ENCODE measurements at regions not wholly inside any gene's neighbourhood (a gene's known extent, or its start where the extent isn't known, plus 50 kb on each side); places are given as distances from the start of the nearest gene placed in this dataset.

DNA sequence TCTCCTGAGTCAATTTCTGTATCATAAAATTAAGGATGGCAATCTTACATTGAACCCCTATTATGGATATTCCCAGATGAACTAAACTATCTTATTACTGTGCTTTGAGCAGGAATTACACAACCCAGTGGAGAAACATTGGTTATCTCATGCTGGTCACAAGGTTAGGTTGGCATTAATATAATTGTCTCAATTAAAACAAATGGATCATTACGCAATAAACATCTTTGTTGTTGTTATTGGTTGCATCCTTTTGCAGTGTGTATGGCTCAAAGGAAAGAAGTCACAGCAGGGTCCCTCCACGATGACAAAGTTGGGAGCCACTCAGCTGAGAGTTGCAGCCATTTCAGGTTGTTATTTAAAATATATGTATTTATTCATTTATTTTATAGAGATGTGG lies 297.0 kb upstream of the KLF4 start:
- Mint-ChIP-seq H3K4me1 (ENCODE audit: unreplicated experiment) (peaks cover 8% of the 10 kb centered on the region), H3K4me3 (ENCODE audit: unreplicated experiment) (no peak overlapping the region), H3K27me3 (ENCODE audit: unreplicated experiment) (peaks cover 13% of the 10 kb centered on the region), H3K36me3 (ENCODE audit: unreplicated experiment) (no peaks in the 10 kb centered on the region), H3K27ac (ENCODE audit: unreplicated experiment) (no peak overlapping the region), H3K9me3 (ENCODE audit: unreplicated experiment) (no peaks in the 10 kb centered on the region)
- TF ChIP-seq, protein P1, sequence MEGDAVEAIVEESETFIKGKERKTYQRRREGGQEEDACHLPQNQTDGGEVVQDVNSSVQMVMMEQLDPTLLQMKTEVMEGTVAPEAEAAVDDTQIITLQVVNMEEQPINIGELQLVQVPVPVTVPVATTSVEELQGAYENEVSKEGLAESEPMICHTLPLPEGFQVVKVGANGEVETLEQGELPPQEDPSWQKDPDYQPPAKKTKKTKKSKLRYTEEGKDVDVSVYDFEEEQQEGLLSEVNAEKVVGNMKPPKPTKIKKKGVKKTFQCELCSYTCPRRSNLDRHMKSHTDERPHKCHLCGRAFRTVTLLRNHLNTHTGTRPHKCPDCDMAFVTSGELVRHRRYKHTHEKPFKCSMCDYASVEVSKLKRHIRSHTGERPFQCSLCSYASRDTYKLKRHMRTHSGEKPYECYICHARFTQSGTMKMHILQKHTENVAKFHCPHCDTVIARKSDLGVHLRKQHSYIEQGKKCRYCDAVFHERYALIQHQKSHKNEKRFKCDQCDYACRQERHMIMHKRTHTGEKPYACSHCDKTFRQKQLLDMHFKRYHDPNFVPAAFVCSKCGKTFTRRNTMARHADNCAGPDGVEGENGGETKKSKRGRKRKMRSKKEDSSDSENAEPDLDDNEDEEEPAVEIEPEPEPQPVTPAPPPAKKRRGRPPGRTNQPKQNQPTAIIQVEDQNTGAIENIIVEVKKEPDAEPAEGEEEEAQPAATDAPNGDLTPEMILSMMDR (IDR thresholded peaks at IDR 0.05), result no peak
- no peak for DNase-seq (ENCODE audit: extremely low spot score, unreplicated experiment)

DNA sequence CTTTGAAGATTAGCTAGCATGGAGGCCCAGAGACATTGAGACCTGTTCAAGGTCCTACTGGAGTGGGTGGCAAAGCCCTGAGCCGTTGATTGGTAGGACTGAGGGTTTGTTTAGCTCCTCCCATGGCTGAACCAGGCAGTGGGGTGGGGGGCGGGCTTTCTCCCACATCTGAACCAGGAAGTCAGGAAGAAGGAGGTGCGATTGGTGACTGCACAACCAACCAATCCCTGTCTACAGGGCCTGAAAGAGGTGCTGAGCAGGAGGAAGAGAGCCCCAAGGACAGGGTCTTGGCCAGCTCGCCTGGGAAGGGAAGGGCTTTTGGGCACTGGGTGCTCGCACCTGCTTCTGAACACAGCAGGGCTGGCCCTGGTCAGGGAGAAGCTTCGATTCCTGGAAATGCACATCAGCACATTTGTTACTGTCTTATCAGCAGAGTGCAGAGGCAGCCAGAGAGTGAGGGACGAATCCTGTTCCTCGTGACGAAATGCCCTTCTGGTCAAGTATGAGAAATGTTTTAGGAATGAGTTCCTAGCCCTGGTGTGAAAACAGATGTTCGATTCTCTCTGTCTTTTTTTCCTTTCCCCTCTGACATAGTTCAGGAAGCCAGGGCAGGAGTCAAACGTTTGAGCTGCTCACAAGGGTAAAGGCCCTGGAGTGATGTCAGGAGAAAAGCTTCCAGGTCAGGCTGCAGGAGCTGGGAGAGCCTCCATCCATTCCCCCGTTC lies 294.8 kb upstream of the KLF4 start:
- H3K27me3 Mint-ChIP-seq (ENCODE audit: unreplicated experiment), result peaks cover 9% of the 10 kb centered on the region
- H3K36me3 Mint-ChIP-seq (ENCODE audit: unreplicated experiment), result no peaks in the 10 kb centered on the region
- TF ChIP-seq, protein P1 (IDR thresholded peaks at IDR 0.05), result no peak
- no peak overlapping the region for H3K4me3 Mint-ChIP-seq (ENCODE audit: unreplicated experiment)
- H3K27ac Mint-ChIP-seq (ENCODE audit: unreplicated experiment), result no peak overlapping the region
- H3K4me1 Mint-ChIP-seq (ENCODE audit: unreplicated experiment), result peaks cover 8% of the 10 kb centered on the region
- H3K9me3 Mint-ChIP-seq (ENCODE audit: unreplicated experiment), result no peaks in the 10 kb centered on the region
- no peak for DNase-seq (ENCODE audit: extremely low spot score, unreplicated experiment)

DNA sequence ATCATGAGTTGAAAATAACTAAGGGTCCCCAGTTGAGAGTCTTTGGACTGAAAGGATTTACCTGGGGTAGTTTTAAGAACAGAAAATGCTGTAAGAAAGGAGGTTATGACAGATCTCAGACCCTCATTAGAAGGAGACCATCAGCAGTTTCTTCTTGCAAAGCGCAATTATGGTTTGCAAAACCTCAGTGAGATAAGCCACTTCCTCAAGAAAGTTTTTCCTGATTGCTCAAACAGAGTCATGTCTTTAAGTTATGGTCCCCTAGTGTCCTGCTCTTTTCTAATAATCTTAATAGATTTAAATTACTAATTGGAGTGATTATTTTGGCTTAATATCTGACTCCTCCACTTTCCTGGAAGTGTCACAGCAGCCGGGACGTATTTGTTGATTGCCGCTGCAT lies 293.2 kb upstream of the KLF4 start:
- H3K27ac Mint-ChIP-seq (ENCODE audit: unreplicated experiment), result no peak overlapping the region
- no peaks in the 10 kb centered on the region for H3K9me3 Mint-ChIP-seq (ENCODE audit: unreplicated experiment)
- no peaks in the 10 kb centered on the region for H3K36me3 Mint-ChIP-seq (ENCODE audit: unreplicated experiment)
- H3K27me3 Mint-ChIP-seq (ENCODE audit: unreplicated experiment), result peaks cover 11% of the 10 kb centered on the region
- DNase-seq (ENCODE audit: extremely low spot score, unreplicated experiment), result no peak
- no peak overlapping the region for H3K4me3 Mint-ChIP-seq (ENCODE audit: unreplicated experiment)
- TF ChIP-seq, protein P1 (IDR thresholded peaks at IDR 0.05), result no peak
- H3K4me1 Mint-ChIP-seq (ENCODE audit: unreplicated experiment), result peaks cover 8% of the 10 kb centered on the region

DNA sequence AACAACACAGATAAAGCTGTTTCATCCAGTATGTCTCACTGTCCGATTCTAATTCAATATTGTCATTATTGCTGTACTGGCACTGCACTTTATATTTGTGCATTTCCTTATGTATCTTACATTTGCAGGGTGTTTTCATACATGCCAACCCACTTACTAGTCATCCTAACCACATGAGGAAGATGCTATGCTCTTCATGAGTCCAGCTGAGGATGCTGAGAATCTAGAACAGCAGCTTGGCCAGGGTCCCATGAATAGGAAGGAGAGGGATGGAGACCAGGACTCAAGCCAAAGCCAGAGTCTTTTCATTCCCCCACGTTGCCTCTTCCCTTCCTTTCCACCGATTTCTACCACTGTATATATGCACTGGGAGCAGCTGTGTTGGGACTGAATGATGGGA lies 292.8 kb upstream of the KLF4 start:
- Mint-ChIP-seq H3K27me3 (ENCODE audit: unreplicated experiment) (peaks cover 11% of the 10 kb centered on the region), H3K27ac (ENCODE audit: unreplicated experiment) (no peak overlapping the region), H3K4me3 (ENCODE audit: unreplicated experiment) (no peak overlapping the region), H3K4me1 (ENCODE audit: unreplicated experiment) (peaks cover 8% of the 10 kb centered on the region), H3K36me3 (ENCODE audit: unreplicated experiment) (no peaks in the 10 kb centered on the region), H3K9me3 (ENCODE audit: unreplicated experiment) (no peaks in the 10 kb centered on the region)
- TF ChIP-seq, protein P1 (IDR thresholded peaks at IDR 0.05), result no peak
- DNase-seq (ENCODE audit: extremely low spot score, unreplicated experiment), result no peak

DNA sequence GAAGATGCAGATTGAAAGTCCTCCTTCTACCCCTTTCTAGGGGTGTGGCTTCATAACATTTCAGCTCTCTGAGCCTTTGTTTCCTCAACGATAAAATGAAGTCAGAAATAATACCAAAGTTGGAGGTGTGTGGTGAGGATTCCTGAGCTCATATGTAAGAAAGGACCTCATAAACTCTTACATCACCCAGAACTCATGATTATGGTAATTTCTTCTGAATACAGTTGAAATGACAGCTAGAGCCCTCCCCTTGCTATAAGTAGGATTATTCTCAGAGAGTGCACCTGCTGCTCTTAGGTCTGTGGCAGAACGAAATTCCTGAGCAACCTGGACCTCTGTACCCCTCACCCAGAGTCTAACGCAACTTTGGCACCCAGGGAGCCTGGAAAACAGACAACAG lies 291.4 kb upstream of the KLF4 start:
- peaks cover 11% of the 10 kb centered on the region for H3K27me3 Mint-ChIP-seq (ENCODE audit: unreplicated experiment)

More for the DNA sequence above, 291.4 kb upstream of the KLF4 start:
- Mint-ChIP-seq H3K4me3 (ENCODE audit: unreplicated experiment) (no peak overlapping the region), H3K36me3 (ENCODE audit: unreplicated experiment) (no peaks in the 10 kb centered on the region), H3K4me1 (ENCODE audit: unreplicated experiment) (peaks cover 8% of the 10 kb centered on the region), H3K9me3 (ENCODE audit: unreplicated experiment) (no peaks in the 10 kb centered on the region), H3K27ac (ENCODE audit: unreplicated experiment) (no peak overlapping the region)
- no peak for DNase-seq (ENCODE audit: extremely low spot score, unreplicated experiment)
- TF ChIP-seq, protein P1 (IDR thresholded peaks at IDR 0.05), result no peak

All from osteocyte (in vitro differentiated cells).